ENCODE measurements at regions not wholly inside any gene's neighbourhood (a gene's known extent, or its start where the extent isn't known, plus 50 kb on each side); places are given as distances from the start of the nearest gene placed in this dataset.
"Not testable (repeated sequence)": the region's sequence is repeated elsewhere in the genome, so short reads cannot be mapped to it uniquely, and the experiment has no call there.

DNA sequence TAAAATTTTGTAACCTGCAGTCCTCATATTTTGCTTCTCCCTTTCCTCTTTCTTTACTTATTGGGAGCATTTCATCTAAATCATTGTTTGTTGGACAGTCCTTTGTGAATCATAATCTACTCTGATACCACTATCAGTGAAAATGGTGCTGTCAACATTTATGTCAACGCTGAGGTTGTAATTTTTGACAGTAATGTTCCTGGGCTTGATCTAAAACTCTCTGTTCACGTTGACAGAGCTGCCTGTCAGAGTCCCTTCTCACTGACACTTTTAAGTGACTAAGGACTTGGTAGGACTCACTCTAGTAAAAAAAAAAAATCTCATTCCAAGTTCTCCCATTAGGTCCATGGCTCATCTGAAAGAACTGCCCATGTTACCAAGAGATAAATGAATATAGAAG lies 1640.8 kb upstream of the PIK3C3 start:
- Histone ChIP-seq H3K27ac (ENCODE audit: low read depth) (no peak overlapping the region), H3K4me3 (ENCODE audit: low read depth, low read length) (no peak overlapping the region), H3K36me3 (ENCODE audit: insufficient read depth) (no peaks in the 10 kb centered on the region), H3K4me1 (ENCODE audit: insufficient read depth) (no peaks in the 10 kb centered on the region)
- WGBS: 53% methylated on average over 2 of the region's 2 CpGs
- no peak for DNase-seq (ENCODE audit: extremely low spot score)

- Histone ChIP-seq H3K4me3 (ENCODE audit: low read depth, low read length) (no peak overlapping the region), H3K36me3 (ENCODE audit: insufficient read depth) (no peaks in the 10 kb centered on the region), H3K4me1 (ENCODE audit: insufficient read depth) (no peaks in the 10 kb centered on the region), H3K27ac (ENCODE audit: low read depth) (no peak overlapping the region)
- DNase-seq (ENCODE audit: extremely low spot score): no peak
- WGBS: 88% methylated on average over 11 of the region's 11 CpGs
Measured at GRCh38 chr18:40313030-40313642, 1641.9 kb upstream of the PIK3C3 start.

DNA sequence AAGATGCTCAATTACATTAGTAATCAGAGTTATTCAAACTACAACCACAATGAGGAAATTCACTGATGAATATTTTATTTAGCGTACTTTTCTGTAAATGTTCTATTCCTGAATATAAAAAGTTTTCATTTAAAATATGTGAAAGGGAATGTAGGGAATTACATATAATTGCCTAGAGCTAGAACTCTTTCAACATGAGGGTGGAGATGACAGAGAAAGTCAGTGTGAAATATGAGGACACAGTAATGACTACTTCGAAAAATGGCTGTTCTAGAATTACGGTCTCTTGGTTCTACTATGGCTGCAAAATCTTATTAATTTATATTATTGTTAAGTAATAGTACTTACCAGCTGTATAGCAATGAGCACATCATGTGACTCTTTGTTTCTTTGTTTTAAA lies 1647.4 kb upstream of the PIK3C3 start:
- H3K4me1 ChIP-seq (ENCODE audit: insufficient read depth): no peaks in the 10 kb centered on the region
- H3K36me3 ChIP-seq (ENCODE audit: insufficient read depth): no peaks in the 10 kb centered on the region
- H3K4me3 ChIP-seq (ENCODE audit: low read depth, low read length): no peak overlapping the region
- WGBS: 90% methylated on average over 3 of the region's 3 CpGs
- H3K27ac ChIP-seq (ENCODE audit: low read depth): no peak overlapping the region
- DNase-seq (ENCODE audit: extremely low spot score): no peak

- Histone ChIP-seq H3K4me3 (ENCODE audit: low read depth, low read length) (no peak overlapping the region), H3K36me3 (ENCODE audit: insufficient read depth) (no peaks in the 10 kb centered on the region), H3K27ac (ENCODE audit: low read depth) (no peak overlapping the region), H3K4me1 (ENCODE audit: insufficient read depth) (no peaks in the 10 kb centered on the region)
- no peak for DNase-seq (ENCODE audit: extremely low spot score)
- 77% methylated on average over 1 of the region's 1 CpG for WGBS
Measured at GRCh38 chr18:40296717-40297413, 1658.2 kb upstream of the PIK3C3 start.

DNA sequence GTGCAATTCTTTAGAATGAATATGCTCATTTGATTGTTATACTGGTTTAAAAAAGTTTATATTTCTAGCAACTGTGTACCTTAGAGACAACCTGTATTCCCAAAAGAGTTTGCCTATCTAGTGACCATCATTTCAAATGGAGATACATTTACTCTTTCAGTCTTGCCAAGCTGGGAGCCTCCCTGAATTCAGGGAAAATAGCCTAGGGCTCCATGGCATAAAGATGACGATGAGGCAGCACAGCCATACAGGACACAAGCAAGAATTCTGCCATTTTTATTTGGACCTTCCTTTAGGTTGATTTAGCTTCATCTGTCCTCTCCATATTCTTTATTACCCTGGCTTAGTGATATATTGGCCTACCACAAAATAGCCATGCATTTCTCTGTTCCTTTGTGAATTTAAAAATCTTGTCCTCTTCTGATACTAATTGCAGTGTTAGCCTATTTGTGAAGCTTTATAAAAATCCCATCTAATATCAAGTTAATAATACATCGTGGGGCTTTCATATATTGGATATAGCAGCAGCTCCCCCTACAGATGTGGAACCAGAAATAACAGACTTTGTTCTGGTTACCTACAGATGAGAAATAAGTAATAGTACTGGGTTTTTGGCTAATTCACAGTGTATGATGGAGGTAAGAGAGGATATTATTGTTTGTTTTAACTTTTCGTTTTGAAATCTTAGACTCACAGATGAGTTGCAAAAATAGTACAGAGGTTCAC lies 1661.9 kb upstream of the PIK3C3 start:
- WGBS: 42% methylated on average over 3 of the region's 3 CpGs
- no peak for DNase-seq (ENCODE audit: extremely low spot score)
- H3K27ac ChIP-seq (ENCODE audit: low read depth): no peak overlapping the region
- H3K4me3 ChIP-seq (ENCODE audit: low read depth, low read length): no peak overlapping the region
- no peaks in the 10 kb centered on the region for H3K36me3 ChIP-seq (ENCODE audit: insufficient read depth)
- H3K4me1 ChIP-seq (ENCODE audit: insufficient read depth): no peaks in the 10 kb centered on the region

DNA sequence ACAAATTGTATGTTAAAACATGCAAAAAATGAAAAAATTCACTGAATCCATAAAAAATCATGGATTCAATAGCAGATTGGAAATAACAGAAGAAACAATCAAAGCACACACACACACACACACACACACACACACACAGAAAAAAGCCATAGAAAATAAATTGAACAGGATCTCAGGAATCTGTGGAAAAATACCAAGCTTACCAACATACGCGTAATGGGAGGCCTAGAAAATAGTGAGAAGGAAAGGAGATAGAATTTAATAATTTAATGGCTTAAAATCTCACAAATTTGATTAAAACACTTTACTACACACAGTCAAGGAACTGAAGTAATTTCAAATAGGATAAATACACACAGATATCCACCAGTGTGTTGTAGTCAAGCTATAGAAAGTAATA lies 1671.5 kb upstream of the PIK3C3 start:
- WGBS: 98% methylated on average over 2 of the region's 2 CpGs

DNA sequence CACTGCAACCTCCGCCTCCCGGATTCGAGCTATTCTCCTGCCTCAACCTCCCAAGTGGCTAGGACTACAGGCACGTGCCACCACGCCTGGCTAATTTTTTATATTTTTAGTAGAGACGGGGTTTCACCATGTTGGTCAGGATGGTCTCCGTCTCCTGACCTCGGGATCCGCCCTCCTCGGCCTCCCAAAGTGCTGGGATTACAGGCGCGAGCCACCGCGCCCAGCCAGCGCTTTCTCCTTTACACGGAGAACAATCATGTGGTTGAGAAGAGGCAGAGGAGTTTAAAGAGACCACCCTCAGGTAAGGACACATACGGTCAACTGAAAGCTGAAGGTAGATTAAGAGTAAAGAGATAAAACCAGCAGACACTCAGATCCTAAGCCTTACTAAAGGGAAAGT lies 1673.7 kb upstream of the PIK3C3 start:
- not testable (repeated sequence) for H3K4me3 ChIP-seq (ENCODE audit: low read depth, low read length); H3K4me1 ChIP-seq (ENCODE audit: insufficient read depth); H3K27ac ChIP-seq (ENCODE audit: low read depth); DNase-seq (ENCODE audit: extremely low spot score); H3K36me3 ChIP-seq (ENCODE audit: insufficient read depth)
- WGBS: 96% methylated on average over 17 of the region's 17 CpGs

More for the DNA sequence above, 1671.5 kb upstream of the PIK3C3 start:
- Histone ChIP-seq H3K4me1 (ENCODE audit: insufficient read depth) (no peaks in the 10 kb centered on the region), H3K27ac (ENCODE audit: low read depth) (no peak overlapping the region), H3K36me3 (ENCODE audit: insufficient read depth) (no peaks in the 10 kb centered on the region), H3K4me3 (ENCODE audit: low read depth, low read length) (no peak overlapping the region)
- no peak for DNase-seq (ENCODE audit: extremely low spot score)

- no peaks in the 10 kb centered on the region for H3K4me1 ChIP-seq (ENCODE audit: insufficient read depth)
- no peak overlapping the region for H3K27ac ChIP-seq (ENCODE audit: low read depth)
- no peak for DNase-seq (ENCODE audit: extremely low spot score)
- H3K36me3 ChIP-seq (ENCODE audit: insufficient read depth): no peaks in the 10 kb centered on the region
- H3K4me3 ChIP-seq (ENCODE audit: low read depth, low read length): no peak overlapping the region
Measured at GRCh38 chr18:40274618-40275196, 1680.3 kb upstream of the PIK3C3 start.

DNA sequence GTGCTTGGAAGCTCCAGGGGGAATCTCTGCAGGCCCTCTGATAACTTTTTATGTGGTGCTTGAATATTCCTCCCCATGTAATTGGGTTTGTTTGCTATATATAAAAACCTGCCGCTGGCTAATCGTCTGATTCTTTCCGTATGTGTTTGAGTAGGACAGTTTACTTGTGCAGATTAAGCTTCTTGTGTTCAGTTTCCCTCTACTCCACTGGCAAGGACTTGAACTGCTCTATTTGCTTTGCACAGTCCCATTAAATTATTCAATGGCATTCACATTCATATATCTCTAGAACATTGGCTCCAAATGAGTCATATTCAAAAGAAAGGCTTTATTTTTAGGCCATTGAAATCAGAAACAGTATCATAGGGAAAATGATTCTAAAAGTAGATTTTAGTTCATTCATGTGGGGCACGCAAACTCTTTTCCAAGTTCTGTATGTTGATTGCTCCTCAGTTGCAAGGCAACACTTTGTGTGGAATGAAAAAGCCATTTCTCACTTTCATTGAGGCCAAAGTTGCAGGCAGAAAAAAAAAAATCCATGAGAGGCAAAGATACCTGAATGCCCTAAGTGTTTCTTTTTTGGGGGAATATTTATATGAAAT lies 1682.3 kb upstream of the PIK3C3 start:
- no peaks in the 10 kb centered on the region for H3K4me1 ChIP-seq (ENCODE audit: insufficient read depth)
- no peaks in the 10 kb centered on the region for H3K36me3 ChIP-seq (ENCODE audit: insufficient read depth)
- DNase-seq (ENCODE audit: extremely low spot score): no peak
- H3K4me3 ChIP-seq (ENCODE audit: low read depth, low read length): no peak overlapping the region
- no peak overlapping the region for H3K27ac ChIP-seq (ENCODE audit: low read depth)
- 24% methylated on average over 4 of the region's 4 CpGs for WGBS

- no peak overlapping the region for H3K27ac ChIP-seq (ENCODE audit: low read depth)
- WGBS: 33% methylated on average over 6 of the region's 6 CpGs
Measured at GRCh38 chr18:40259115-40259835, 1695.8 kb upstream of the PIK3C3 start.

GRCh38 chr18:40258311-40258710 lies 1696.7 kb upstream of the PIK3C3 start:
- Histone ChIP-seq H3K36me3 (ENCODE audit: insufficient read depth) (no peaks in the 10 kb centered on the region), H3K27ac (ENCODE audit: low read depth) (no peak overlapping the region), H3K4me1 (ENCODE audit: insufficient read depth) (no peaks in the 10 kb centered on the region), H3K4me3 (ENCODE audit: low read depth, low read length) (no peak overlapping the region)
- DNase-seq (ENCODE audit: extremely low spot score): peak; percentile 20
- WGBS: 20% methylated on average over 2 of the region's 2 CpGs

More at GRCh38 chr18:40259115-40259835, 1695.8 kb upstream of the PIK3C3 start:
- no peaks in the 10 kb centered on the region for H3K36me3 ChIP-seq (ENCODE audit: insufficient read depth)
- no peak overlapping the region for H3K4me3 ChIP-seq (ENCODE audit: low read depth, low read length)
- H3K4me1 ChIP-seq (ENCODE audit: insufficient read depth): no peaks in the 10 kb centered on the region
- no peak for DNase-seq (ENCODE audit: extremely low spot score)

DNA sequence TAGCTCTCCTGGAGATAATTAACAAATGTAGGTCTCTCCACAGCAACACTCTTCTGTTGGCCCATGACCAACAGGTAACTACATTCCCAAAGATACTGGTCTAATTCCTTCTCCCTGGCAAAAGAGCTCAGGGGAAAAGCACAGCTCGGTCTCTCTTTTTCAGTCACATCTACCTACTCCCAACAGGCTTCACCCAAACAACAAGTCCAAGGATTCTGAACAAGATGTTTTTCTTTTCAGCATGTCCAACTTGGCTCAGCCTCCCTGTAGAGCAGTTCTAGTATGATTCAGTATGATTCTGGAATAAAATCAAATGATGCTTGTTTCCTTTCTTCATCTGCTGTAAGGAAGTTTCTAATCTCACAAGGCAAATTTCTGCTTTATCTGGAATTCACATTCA lies 1704.8 kb upstream of the PIK3C3 start:
- H3K4me3 ChIP-seq (ENCODE audit: low read depth, low read length): no peak overlapping the region
- 75% methylated on average over 1 of the region's 1 CpG for WGBS
- no peaks in the 10 kb centered on the region for H3K36me3 ChIP-seq (ENCODE audit: insufficient read depth)
- no peak for DNase-seq (ENCODE audit: extremely low spot score)
- no peak overlapping the region for H3K27ac ChIP-seq (ENCODE audit: low read depth)
- H3K4me1 ChIP-seq (ENCODE audit: insufficient read depth): no peaks in the 10 kb centered on the region

- WGBS: 83% methylated on average over 3 of the region's 3 CpGs
- no peak overlapping the region for H3K27ac ChIP-seq (ENCODE audit: low read depth)
- H3K4me1 ChIP-seq (ENCODE audit: insufficient read depth): no peaks in the 10 kb centered on the region
- no peak for DNase-seq (ENCODE audit: extremely low spot score)
- no peaks in the 10 kb centered on the region for H3K36me3 ChIP-seq (ENCODE audit: insufficient read depth)
- no peak overlapping the region for H3K4me3 ChIP-seq (ENCODE audit: low read depth, low read length)
Measured at GRCh38 chr18:40249390-40250080, 1705.5 kb upstream of the PIK3C3 start.
